ENCODE measurements at regions not wholly inside any gene's neighbourhood (a gene's known extent, or its start where the extent isn't known, plus 50 kb on each side); places are given as distances from the start of the nearest gene placed in this dataset.

DNA sequence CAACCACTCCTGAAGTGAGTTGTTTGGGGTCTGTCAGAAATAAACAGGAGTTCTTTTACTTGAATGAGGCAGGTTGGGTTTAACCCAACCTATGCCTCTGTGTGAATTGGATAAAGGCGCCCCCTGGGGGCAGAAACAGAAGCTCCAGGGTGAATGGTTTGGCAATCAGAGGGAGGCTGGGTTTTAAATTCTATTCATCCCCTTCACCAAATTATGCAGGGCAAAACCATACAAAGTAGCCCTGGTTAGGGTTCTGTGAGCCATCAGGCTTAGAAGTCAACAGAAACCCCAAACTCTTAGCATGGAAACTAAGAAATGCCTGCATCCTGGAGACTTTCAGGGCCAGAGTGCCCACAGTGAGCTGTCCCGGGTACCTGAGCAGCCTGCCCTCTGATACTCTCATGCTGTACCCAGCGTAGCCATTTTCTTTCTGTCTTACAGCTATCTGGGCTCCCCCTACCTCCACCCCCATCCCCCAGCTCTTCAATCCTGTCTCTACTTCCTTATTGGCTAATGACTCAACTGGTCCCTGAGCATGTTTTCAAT is 241.5 kb downstream of the ICOS start:
- no peak overlapping the region for H2BK120ac ChIP-seq (ENCODE audit: low read depth, low read length)
- H3K4ac ChIP-seq (ENCODE audit: low read depth in 1 of 2, low read length in 2 of 2): no peak overlapping the region
- no peak overlapping the region for H2AFZ ChIP-seq (ENCODE audit: low read depth, low read length)
- no peak overlapping the region for H2BK15ac ChIP-seq (ENCODE audit: low read depth, poor library complexity, severe bottlenecking)
- H2BK5ac ChIP-seq (ENCODE audit: low read depth, low read length, poor library complexity, severe bottlenecking): no peak overlapping the region
- no peaks in the 10 kb centered on the region for H3K4me1 ChIP-seq (ENCODE audit: control insufficient read depth, insufficient read depth, low read depth, low read length)
- H3K14ac ChIP-seq (ENCODE audit: low read length in 2 of 2): no peak overlapping the region
- H3K23ac ChIP-seq (ENCODE audit: low read length in 2 of 2): no peak overlapping the region
- no peak overlapping the region for H2BK12ac ChIP-seq (ENCODE audit: low read length in 2 of 2)
- H3K79me1 ChIP-seq (replicated peaks; ENCODE audit: low read length, poor library complexity, severe bottlenecking): no peaks in the 10 kb centered on the region
- no peak overlapping the region for H4K8ac ChIP-seq (ENCODE audit: low read length)
- 80% methylated on average over 2 of the region's 3 CpGs for WGBS
- H3K4me3 ChIP-seq (ENCODE audit: insufficient read depth in 1 of 2, low read depth in 1 of 2, low read length in 2 of 2): no peak overlapping the region
- no peak overlapping the region for H2AK5ac ChIP-seq (ENCODE audit: low read length, severe bottlenecking)
- no peak overlapping the region for H3K4me2 ChIP-seq (ENCODE audit: low read length, poor library complexity, severe bottlenecking)
- no peak overlapping the region for H3K27ac ChIP-seq (ENCODE audit: low read length, poor library complexity, severe bottlenecking)
- H4K91ac ChIP-seq (ENCODE audit: low read length): no peak overlapping the region
- peaks cover 9 to 12% of the 10 kb centered on the region in 2 experiments for H3K27me3 ChIP-seq (ENCODE audit: control insufficient read depth in 1 of 2, insufficient read depth in 1 of 2, low read length in 2 of 2)
- no peaks in the 10 kb centered on the region for H3K36me3 ChIP-seq (ENCODE audit: control insufficient read depth in 1 of 2, insufficient read depth in 2 of 2, low read depth in 1 of 2, low read length in 2 of 2)
- peak; percentile 3 for DNase-seq
- no peak overlapping the region for H3K9ac ChIP-seq (ENCODE audit: low read length)
- no peak overlapping the region for H3K18ac ChIP-seq (ENCODE audit: low read depth in 1 of 2, low read length in 2 of 2)
- H3K9me3 ChIP-seq (ENCODE audit: control insufficient read depth, low read length): no peaks in the 10 kb centered on the region

DNA sequence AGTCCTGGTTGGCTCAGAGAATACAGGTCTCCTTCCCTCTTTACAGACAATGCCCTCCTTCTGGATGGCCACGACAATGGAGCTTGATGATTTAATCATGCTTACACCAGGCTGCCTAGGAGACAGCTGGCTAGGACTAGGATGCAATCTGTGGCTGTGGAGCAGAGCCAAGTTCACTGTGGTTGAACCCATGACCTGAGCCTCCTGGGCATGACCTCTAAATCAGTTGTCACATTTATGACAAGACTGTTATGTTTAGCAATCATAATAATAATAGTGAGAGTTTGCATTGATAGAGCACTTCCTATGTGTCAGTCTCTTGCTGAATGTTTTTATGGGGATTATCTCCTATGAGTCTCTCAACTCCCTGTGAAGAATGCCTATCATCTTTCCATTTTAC is 244.1 kb downstream of the ICOS start:
- Histone ChIP-seq H3K14ac (ENCODE audit: low read length in 2 of 2) (no peak overlapping the region), H3K27ac (ENCODE audit: low read length, poor library complexity, severe bottlenecking) (no peak overlapping the region), H3K36me3 (ENCODE audit: control insufficient read depth in 1 of 2, insufficient read depth in 2 of 2, low read depth in 1 of 2, low read length in 2 of 2) (no peaks in the 10 kb centered on the region), H2AK5ac (ENCODE audit: low read length, severe bottlenecking) (no peak overlapping the region), H3K79me1 (replicated peaks; ENCODE audit: low read length, poor library complexity, severe bottlenecking) (no peaks in the 10 kb centered on the region), H4K91ac (ENCODE audit: low read length) (no peak overlapping the region), H3K9me3 (ENCODE audit: control insufficient read depth, low read length) (no peaks in the 10 kb centered on the region), H3K27me3 (ENCODE audit: control insufficient read depth in 1 of 2, insufficient read depth in 1 of 2, low read length in 2 of 2) (peaks cover 7 to 9% of the 10 kb centered on the region in 2 experiments), H3K4me3 (ENCODE audit: insufficient read depth in 1 of 2, low read depth in 1 of 2, low read length in 2 of 2) (no peak overlapping the region), H3K9ac (ENCODE audit: low read length) (no peak overlapping the region), H2BK120ac (ENCODE audit: low read depth, low read length) (no peak overlapping the region), H2BK5ac (ENCODE audit: low read depth, low read length, poor library complexity, severe bottlenecking) (no peak overlapping the region), H2BK12ac (ENCODE audit: low read length in 2 of 2) (no peak overlapping the region), H3K4me2 (ENCODE audit: low read length, poor library complexity, severe bottlenecking) (no peak overlapping the region), H2BK15ac (ENCODE audit: low read depth, poor library complexity, severe bottlenecking) (no peak overlapping the region), H2AFZ (ENCODE audit: low read depth, low read length) (no peak overlapping the region), H4K8ac (ENCODE audit: low read length) (no peak overlapping the region), H3K4me1 (ENCODE audit: control insufficient read depth, insufficient read depth, low read depth, low read length) (no peaks in the 10 kb centered on the region), H3K4ac (ENCODE audit: low read depth in 1 of 2, low read length in 2 of 2) (no peak overlapping the region), H3K23ac (ENCODE audit: low read length in 2 of 2) (no peak overlapping the region), H3K18ac (ENCODE audit: low read depth in 1 of 2, low read length in 2 of 2) (no peak overlapping the region)
- WGBS: 71% methylated on average over 1 of the region's 1 CpG
- no peak for DNase-seq

DNA sequence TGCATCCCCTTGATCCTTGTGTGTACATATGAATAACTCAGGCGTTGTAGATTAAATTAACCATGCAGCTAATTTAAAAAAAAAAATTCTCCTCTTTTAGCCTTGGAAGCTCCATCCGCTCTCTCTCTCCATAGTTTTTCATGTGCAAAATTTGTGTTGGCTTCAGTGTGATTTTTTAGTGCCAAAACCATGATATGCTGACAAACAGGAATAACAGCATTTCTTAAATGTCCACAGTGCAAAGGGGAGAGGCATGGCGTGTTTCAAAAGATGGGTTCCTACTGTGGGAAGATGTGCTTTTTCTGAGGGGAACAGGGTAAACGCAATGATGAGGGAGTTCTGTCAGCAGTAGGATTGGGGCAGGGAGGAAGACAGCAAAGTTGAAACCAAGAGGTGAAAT is 247.0 kb downstream of the ICOS start:
- no peak overlapping the region for H2BK5ac ChIP-seq (ENCODE audit: low read depth, low read length, poor library complexity, severe bottlenecking)
- H4K8ac ChIP-seq (ENCODE audit: low read length): no peak overlapping the region

DNA sequence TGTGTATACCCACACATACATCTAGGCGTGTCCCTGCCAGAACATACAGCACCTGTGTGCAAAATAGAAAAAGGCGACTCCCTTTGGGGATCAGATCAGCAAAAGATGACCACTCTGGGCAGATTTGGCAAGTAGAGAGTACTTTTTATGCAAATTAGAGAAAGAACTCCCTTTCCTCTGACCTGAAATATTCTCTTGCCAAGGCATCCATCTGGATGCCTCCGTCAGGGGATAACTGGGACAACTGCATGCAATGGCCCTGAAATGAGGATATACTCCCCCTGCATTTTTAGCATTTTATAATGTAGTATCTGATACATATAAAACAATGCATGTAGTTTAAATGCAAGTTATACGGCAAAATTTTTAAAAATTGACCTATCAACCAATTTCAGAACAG is 247.7 kb downstream of the ICOS start:
- WGBS: 47% methylated on average over 2 of the region's 4 CpGs
- Histone ChIP-seq H3K9ac (ENCODE audit: low read length) (no peak overlapping the region), H3K27me3 (ENCODE audit: control insufficient read depth in 1 of 2, insufficient read depth in 1 of 2, low read length in 2 of 2) (peaks cover 0 to 7% of the 10 kb centered on the region in 2 experiments), H3K9me3 (ENCODE audit: control insufficient read depth, low read length) (no peaks in the 10 kb centered on the region), H2BK5ac (ENCODE audit: low read depth, low read length, poor library complexity, severe bottlenecking) (no peak overlapping the region), H3K27ac (ENCODE audit: low read length, poor library complexity, severe bottlenecking) (no peak overlapping the region), H2BK12ac (ENCODE audit: low read length in 2 of 2) (no peak overlapping the region), H2BK120ac (ENCODE audit: low read depth, low read length) (no peak overlapping the region), H2BK15ac (ENCODE audit: low read depth, poor library complexity, severe bottlenecking) (no peak overlapping the region), H4K8ac (ENCODE audit: low read length) (no peak overlapping the region), H2AK5ac (ENCODE audit: low read length, severe bottlenecking) (no peak overlapping the region), H3K79me1 (replicated peaks; ENCODE audit: low read length, poor library complexity, severe bottlenecking) (no peaks in the 10 kb centered on the region), H3K23ac (ENCODE audit: low read length in 2 of 2) (no peak overlapping the region), H3K36me3 (ENCODE audit: control insufficient read depth in 1 of 2, insufficient read depth in 2 of 2, low read depth in 1 of 2, low read length in 2 of 2) (no peaks in the 10 kb centered on the region), H3K4me1 (ENCODE audit: control insufficient read depth, insufficient read depth, low read depth, low read length) (peaks cover 2% of the 10 kb centered on the region), H3K14ac (ENCODE audit: low read length in 2 of 2) (no peak overlapping the region), H3K4me2 (ENCODE audit: low read length, poor library complexity, severe bottlenecking) (no peak overlapping the region), H2AFZ (ENCODE audit: low read depth, low read length) (no peak overlapping the region), H3K18ac (ENCODE audit: low read depth in 1 of 2, low read length in 2 of 2) (no peak overlapping the region), H3K4me3 (ENCODE audit: insufficient read depth in 1 of 2, low read depth in 1 of 2, low read length in 2 of 2) (no peak overlapping the region), H3K4ac (ENCODE audit: low read depth in 1 of 2, low read length in 2 of 2) (no peak overlapping the region), H4K91ac (ENCODE audit: low read length) (no peak overlapping the region)
- DNase-seq: no peak

More for the DNA sequence above, 247.0 kb downstream of the ICOS start:
- H3K4ac ChIP-seq (ENCODE audit: low read depth in 1 of 2, low read length in 2 of 2): no peak overlapping the region
- DNase-seq: no peak
- peaks cover 6 to 7% of the 10 kb centered on the region in 2 experiments for H3K27me3 ChIP-seq (ENCODE audit: control insufficient read depth in 1 of 2, insufficient read depth in 1 of 2, low read length in 2 of 2)
- H4K91ac ChIP-seq (ENCODE audit: low read length): no peak overlapping the region
- WGBS: 93% methylated on average over 2 of the region's 4 CpGs
- H3K4me3 ChIP-seq (ENCODE audit: insufficient read depth in 1 of 2, low read depth in 1 of 2, low read length in 2 of 2): no peak overlapping the region
- H3K4me2 ChIP-seq (ENCODE audit: low read length, poor library complexity, severe bottlenecking): no peak overlapping the region
- no peaks in the 10 kb centered on the region for H3K9me3 ChIP-seq (ENCODE audit: control insufficient read depth, low read length)
- H3K18ac ChIP-seq (ENCODE audit: low read depth in 1 of 2, low read length in 2 of 2): no peak overlapping the region
- peaks cover 2% of the 10 kb centered on the region for H3K4me1 ChIP-seq (ENCODE audit: control insufficient read depth, insufficient read depth, low read depth, low read length)
- no peaks in the 10 kb centered on the region for H3K79me1 ChIP-seq (replicated peaks; ENCODE audit: low read length, poor library complexity, severe bottlenecking)
- no peak overlapping the region for H3K9ac ChIP-seq (ENCODE audit: low read length)
- no peak overlapping the region for H3K23ac ChIP-seq (ENCODE audit: low read length in 2 of 2)
- H2AFZ ChIP-seq (ENCODE audit: low read depth, low read length): no peak overlapping the region
- H2AK5ac ChIP-seq (ENCODE audit: low read length, severe bottlenecking): no peak overlapping the region
- no peak overlapping the region for H2BK120ac ChIP-seq (ENCODE audit: low read depth, low read length)
- H2BK12ac ChIP-seq (ENCODE audit: low read length in 2 of 2): no peak overlapping the region
- H3K36me3 ChIP-seq (ENCODE audit: control insufficient read depth in 1 of 2, insufficient read depth in 2 of 2, low read depth in 1 of 2, low read length in 2 of 2): no peaks in the 10 kb centered on the region
- no peak overlapping the region for H3K27ac ChIP-seq (ENCODE audit: low read length, poor library complexity, severe bottlenecking)
- H3K14ac ChIP-seq (ENCODE audit: low read length in 2 of 2): no peak overlapping the region
- H2BK15ac ChIP-seq (ENCODE audit: low read depth, poor library complexity, severe bottlenecking): no peak overlapping the region

All from mesenchymal stem cell (in vitro differentiated cells and primary cell).